ENCODE measurements at regions not wholly inside any gene's neighbourhood (a gene's known extent, or its start where the extent isn't known, plus 50 kb on each side); places are given as distances from the start of the nearest gene placed in this dataset.

GRCh38 chr20:21874921-21875320, 169.5 kb downstream of the PAX1 start:
- TF ChIP-seq CTCF (IDR thresholded peaks at IDR 0.05) (no peak), POLR2AphosphoS5 (IDR thresholded peaks at IDR 0.05; ENCODE audit: insufficient read depth in 1 of 2, low read depth in 1 of 2) (no peak)

All from vagina (tissue), 2 donors.